ENCODE measurements at regions not wholly inside any gene's neighbourhood (a gene's known extent, or its start where the extent isn't known, plus 50 kb on each side); places are given as distances from the start of the nearest gene placed in this dataset.

DNA sequence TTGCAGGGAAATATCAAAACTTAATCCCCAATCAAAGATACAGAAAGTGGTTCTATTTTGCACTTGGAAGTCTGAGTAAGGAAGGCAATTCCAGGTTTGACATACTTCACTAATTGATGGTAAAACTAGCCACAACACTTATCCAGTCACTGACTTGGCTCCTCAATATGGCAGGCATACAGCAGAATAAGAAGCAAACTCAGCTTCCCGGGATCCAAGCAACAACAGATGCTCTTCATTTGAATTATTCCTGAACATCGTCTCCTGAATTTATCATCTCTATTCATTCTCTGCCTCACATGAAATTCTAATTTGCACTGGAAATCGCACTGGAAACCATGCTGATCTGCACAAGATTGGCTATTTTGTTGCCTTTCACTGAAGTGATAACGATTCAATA, 629.6 kb downstream of the PRELID2 start:
- ATAC-seq: no peak
- no peaks in the 10 kb centered on the region for H3K9me3 ChIP-seq
- TF ChIP-seq, protein P1, sequence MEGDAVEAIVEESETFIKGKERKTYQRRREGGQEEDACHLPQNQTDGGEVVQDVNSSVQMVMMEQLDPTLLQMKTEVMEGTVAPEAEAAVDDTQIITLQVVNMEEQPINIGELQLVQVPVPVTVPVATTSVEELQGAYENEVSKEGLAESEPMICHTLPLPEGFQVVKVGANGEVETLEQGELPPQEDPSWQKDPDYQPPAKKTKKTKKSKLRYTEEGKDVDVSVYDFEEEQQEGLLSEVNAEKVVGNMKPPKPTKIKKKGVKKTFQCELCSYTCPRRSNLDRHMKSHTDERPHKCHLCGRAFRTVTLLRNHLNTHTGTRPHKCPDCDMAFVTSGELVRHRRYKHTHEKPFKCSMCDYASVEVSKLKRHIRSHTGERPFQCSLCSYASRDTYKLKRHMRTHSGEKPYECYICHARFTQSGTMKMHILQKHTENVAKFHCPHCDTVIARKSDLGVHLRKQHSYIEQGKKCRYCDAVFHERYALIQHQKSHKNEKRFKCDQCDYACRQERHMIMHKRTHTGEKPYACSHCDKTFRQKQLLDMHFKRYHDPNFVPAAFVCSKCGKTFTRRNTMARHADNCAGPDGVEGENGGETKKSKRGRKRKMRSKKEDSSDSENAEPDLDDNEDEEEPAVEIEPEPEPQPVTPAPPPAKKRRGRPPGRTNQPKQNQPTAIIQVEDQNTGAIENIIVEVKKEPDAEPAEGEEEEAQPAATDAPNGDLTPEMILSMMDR (IDR thresholded peaks at IDR 0.05): no peak

DNA sequence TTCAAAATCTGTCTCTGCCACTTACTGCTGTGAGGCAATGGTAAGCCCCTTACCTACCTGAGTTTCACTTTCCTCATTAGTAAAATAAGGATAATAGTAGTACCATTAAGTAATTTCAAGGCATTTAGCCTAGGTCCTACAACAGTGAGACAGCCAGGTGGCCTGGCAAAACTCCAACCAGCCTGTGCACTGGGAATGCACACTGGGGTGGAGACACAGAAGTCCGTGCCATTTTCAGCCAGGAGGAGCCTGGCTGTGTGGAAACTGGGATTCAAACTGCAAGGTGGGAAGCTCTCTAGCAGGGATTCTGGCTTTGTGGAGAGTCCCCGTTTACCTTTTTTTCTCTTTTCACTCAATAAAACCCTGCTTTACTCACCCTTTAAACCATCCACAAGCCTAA, 630.4 kb downstream of the PRELID2 start:
- ATAC-seq: no peak
- Histone ChIP-seq H3K4me3 (no peak overlapping the region), H3K9me3 (no peaks in the 10 kb centered on the region), H3K4me1 (ENCODE audit: low read depth) (no peaks in the 10 kb centered on the region), H3K36me3 (ENCODE audit: low read depth) (no peaks in the 10 kb centered on the region)
- no peak for DNase-seq
- intact Hi-C loops (cut with DNase I, micrococcal nuclease): no loop called here
- TF ChIP-seq, protein P1 (IDR thresholded peaks at IDR 0.05): no peak

More for the DNA sequence above, 629.6 kb downstream of the PRELID2 start:
- H3K4me1 ChIP-seq (ENCODE audit: low read depth): no peaks in the 10 kb centered on the region
- DNase-seq: no peak
- H3K4me3 ChIP-seq: no peak overlapping the region
- H3K36me3 ChIP-seq (ENCODE audit: low read depth): no peaks in the 10 kb centered on the region
- intact Hi-C loops (cut with DNase I, micrococcal nuclease): no loop called here

DNA sequence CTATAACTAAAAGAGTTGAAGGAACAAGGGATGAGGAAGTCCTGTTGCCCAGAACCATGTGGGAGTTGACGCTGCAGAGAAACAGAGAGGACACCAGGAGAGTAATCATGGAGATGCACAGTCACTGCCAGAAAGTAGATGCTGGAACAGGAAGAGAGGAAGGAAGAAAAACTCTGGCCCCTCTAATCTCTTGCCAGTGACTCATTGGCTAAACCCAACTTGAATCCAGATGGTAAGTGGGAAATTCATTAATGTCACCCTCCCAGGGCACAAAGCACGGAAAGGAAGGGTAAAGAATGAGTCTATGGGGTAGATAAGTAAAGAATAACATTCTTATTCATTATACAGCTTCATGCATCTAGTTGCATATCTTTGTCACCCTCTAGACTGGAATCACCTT, 631.9 kb downstream of the PRELID2 start:
- H3K4me3 ChIP-seq: no peak overlapping the region
- no peaks in the 10 kb centered on the region for H3K4me1 ChIP-seq (ENCODE audit: low read depth)
- no peaks in the 10 kb centered on the region for H3K36me3 ChIP-seq (ENCODE audit: low read depth)
- DNase-seq (no peak), ATAC-seq (no peak)
- H3K9me3 ChIP-seq: no peaks in the 10 kb centered on the region
- TF ChIP-seq, protein P1 (IDR thresholded peaks at IDR 0.05): no peak
- intact Hi-C loops (cut with DNase I, micrococcal nuclease): no loop called here

DNA sequence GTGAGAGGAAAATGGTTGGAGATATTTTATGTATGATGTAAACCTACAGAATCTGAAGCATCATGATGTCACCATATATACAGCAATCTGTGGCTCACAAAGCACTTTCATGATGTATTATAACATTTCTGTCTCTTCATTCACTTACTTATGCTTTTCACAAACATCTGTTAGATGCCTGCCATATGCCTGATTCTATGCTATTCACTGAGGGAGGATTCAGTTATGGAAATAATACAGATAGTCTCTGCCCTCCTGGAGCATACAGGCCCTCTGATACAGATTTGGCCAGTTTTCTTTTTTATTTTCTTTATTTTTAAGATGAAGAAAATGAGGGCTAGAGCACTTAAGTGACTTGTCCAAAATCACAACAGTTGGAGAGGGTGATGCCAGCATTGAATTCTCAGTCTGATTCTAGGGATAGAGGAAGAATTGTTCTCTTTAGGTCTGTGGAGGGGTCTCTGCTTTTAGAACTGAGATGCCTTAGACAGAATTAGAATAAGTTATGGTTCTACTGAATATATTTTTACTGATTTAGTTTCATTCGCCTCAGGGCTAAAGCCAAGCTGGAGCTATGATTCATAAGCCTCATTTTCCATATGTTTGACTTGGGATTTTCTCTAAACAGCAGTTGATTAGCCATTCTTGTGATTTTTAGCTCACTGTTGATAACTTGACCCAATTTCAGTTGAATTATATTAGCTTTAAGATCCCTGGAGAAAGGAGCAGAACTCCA, 636.4 kb downstream of the PRELID2 start:
- no peak overlapping the region for H3K4me3 ChIP-seq
- DNase-seq (no peak), ATAC-seq (no peak)
- H3K4me1 ChIP-seq (ENCODE audit: low read depth): no peaks in the 10 kb centered on the region
- H3K36me3 ChIP-seq (ENCODE audit: low read depth): no peaks in the 10 kb centered on the region
- intact Hi-C loops (cut with DNase I, micrococcal nuclease): no loop called here
- TF ChIP-seq, protein P1 (IDR thresholded peaks at IDR 0.05): no peak
- no peaks in the 10 kb centered on the region for H3K9me3 ChIP-seq

DNA sequence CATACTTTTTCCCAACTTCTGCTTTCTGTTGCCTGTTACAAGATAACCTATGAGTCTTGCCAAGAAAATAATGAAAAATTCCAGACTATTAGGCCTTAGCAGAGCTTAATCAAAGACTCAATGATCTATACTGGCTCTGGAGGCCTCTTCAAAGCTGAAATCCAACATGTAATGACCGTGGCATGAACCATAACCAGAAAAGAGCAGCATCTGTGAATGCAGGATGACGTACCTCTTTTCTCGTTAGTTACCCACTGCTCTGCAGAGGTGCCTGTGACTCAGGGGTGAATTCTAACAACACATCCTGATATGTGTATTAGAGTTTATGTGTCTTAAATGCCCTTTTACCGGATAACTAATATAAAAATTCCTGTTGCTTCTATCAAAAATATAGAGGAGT, 645.4 kb downstream of the PRELID2 start:
- DNase-seq (no peak), ATAC-seq (no peak)
- H3K4me1 ChIP-seq (ENCODE audit: low read depth): no peaks in the 10 kb centered on the region
- H3K9me3 ChIP-seq: no peaks in the 10 kb centered on the region
- H3K36me3 ChIP-seq (ENCODE audit: low read depth): no peaks in the 10 kb centered on the region
- intact Hi-C loops (cut with DNase I, micrococcal nuclease): no loop called here
- TF ChIP-seq, protein P1 (IDR thresholded peaks at IDR 0.05): no peak
- no peak overlapping the region for H3K4me3 ChIP-seq

DNA sequence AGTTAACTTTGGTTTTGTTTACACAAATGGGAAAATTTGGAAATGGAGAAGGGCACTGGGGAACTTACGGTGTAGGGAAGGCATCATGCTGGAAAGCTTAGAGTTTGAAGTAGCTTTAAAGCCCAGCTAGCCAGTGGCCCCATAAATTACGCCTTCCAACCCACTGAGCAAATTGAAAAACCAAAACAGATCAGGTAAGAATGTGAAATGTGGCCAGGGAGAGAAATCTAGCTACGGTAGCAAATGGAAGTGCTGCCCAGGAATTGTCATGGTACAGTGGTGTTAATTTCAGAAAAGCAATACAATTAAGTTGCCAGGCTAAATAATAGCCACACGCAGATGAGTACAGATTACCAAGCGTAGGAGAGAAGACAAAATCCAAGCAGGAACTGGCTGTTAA, 654.8 kb downstream of the PRELID2 start:
- Histone ChIP-seq H3K36me3 (ENCODE audit: low read depth) (no peaks in the 10 kb centered on the region), H3K9me3 (no peaks in the 10 kb centered on the region), H3K4me3 (no peak overlapping the region), H3K4me1 (ENCODE audit: low read depth) (no peaks in the 10 kb centered on the region)
- TF ChIP-seq, protein P1 (IDR thresholded peaks at IDR 0.05): no peak
- intact Hi-C loops (cut with DNase I, micrococcal nuclease): no loop called here
- DNase-seq (no peak), ATAC-seq (no peak)
